ENCODE measurements at regions not wholly inside any gene's neighbourhood (a gene's known extent, or its start where the extent isn't known, plus 50 kb on each side); places are given as distances from the start of the nearest gene placed in this dataset.

GRCh38 chr9:22316645-22317044 is 130.0 kb upstream of the DMRTA1 start:
- H3K4me3 ChIP-seq (ENCODE audit: low read depth, low read length) = no peak overlapping the region
- no peak for DNase-seq (ENCODE audit: low read depth)
- TF ChIP-seq, protein P1, sequence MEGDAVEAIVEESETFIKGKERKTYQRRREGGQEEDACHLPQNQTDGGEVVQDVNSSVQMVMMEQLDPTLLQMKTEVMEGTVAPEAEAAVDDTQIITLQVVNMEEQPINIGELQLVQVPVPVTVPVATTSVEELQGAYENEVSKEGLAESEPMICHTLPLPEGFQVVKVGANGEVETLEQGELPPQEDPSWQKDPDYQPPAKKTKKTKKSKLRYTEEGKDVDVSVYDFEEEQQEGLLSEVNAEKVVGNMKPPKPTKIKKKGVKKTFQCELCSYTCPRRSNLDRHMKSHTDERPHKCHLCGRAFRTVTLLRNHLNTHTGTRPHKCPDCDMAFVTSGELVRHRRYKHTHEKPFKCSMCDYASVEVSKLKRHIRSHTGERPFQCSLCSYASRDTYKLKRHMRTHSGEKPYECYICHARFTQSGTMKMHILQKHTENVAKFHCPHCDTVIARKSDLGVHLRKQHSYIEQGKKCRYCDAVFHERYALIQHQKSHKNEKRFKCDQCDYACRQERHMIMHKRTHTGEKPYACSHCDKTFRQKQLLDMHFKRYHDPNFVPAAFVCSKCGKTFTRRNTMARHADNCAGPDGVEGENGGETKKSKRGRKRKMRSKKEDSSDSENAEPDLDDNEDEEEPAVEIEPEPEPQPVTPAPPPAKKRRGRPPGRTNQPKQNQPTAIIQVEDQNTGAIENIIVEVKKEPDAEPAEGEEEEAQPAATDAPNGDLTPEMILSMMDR (IDR thresholded peaks at IDR 0.05; ENCODE audit: insufficient read depth, low read depth, low read length, missing control alignments) = no peak

GRCh38 chr9:22331533-22331932 is 115.1 kb upstream of the DMRTA1 start:
- TF ChIP-seq, protein P1 (IDR thresholded peaks at IDR 0.05; ENCODE audit: insufficient read depth, low read depth, low read length, missing control alignments) = no peak
- no peak for DNase-seq (ENCODE audit: low read depth)
- no peak overlapping the region for H3K4me3 ChIP-seq (ENCODE audit: low read depth, low read length)

DNA sequence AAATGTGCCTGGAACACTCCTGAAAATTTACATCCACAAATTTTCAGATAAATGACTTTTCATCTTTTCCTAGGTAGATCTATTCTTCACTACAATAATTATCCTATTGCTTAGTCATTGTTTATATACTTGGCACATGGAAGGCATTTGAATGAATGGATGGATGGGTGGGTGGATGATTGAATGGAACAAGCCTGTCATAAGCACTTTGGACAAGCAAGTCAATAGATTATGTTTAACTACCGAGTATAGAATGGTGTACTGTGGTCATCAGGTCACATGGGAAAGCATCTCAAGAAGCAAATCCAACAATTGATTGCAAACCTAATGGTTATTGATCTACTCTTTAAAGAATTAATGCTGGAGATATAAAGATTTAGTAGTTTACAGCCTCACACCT is 114.4 kb upstream of the DMRTA1 start:
- no peak overlapping the region for H3K4me3 ChIP-seq (ENCODE audit: low read depth, low read length)
- no peak for DNase-seq (ENCODE audit: low read depth)
- TF ChIP-seq, protein P1 (IDR thresholded peaks at IDR 0.05; ENCODE audit: insufficient read depth, low read depth, low read length, missing control alignments) = no peak

- no peak for DNase-seq (ENCODE audit: low read depth)
- TF ChIP-seq, protein P1 (IDR thresholded peaks at IDR 0.05; ENCODE audit: insufficient read depth, low read depth, low read length, missing control alignments) = no peak
These were observed 109.4 kb upstream of the DMRTA1 start for GRCh38 chr9:22337261-22337660.

GRCh38 chr9:22342491-22343217 is 104.0 kb upstream of the DMRTA1 start:
- no peak for DNase-seq (ENCODE audit: low read depth)
- H3K4me3 ChIP-seq (ENCODE audit: low read depth, low read length) = no peak overlapping the region
- TF ChIP-seq, protein P1 (IDR thresholded peaks at IDR 0.05; ENCODE audit: insufficient read depth, low read depth, low read length, missing control alignments) = no peak

More at GRCh38 chr9:22337261-22337660, 109.4 kb upstream of the DMRTA1 start:
- H3K4me3 ChIP-seq (ENCODE audit: low read depth, low read length) = no peak overlapping the region

- TF ChIP-seq, protein P1 (IDR thresholded peaks at IDR 0.05; ENCODE audit: insufficient read depth, low read depth, low read length, missing control alignments) = no peak
- H3K4me3 ChIP-seq (ENCODE audit: low read depth, low read length) = no peak overlapping the region
- no peak for DNase-seq (ENCODE audit: low read depth)
These were observed 103.4 kb upstream of the DMRTA1 start for GRCh38 chr9:22343218-22343611.
